OCI-LY3 (cell line): ENCODE measurements at regions not wholly inside any gene's neighbourhood (a gene's known extent, or its start where the extent isn't known, plus 50 kb on each side); places are given as distances from the start of the nearest gene placed in this dataset.

Experiments used
- H2AFZ ChIP-seq: fragments of 200-600, 300-600 bp; shearing (Covaris generic); 2 replicates; pipeline ENCODE4 v1.6.0; 2014; ENCODE audit warnings: antibody characterized with exemption, low read depth, low read length
- H3K27ac ChIP-seq: fragments of 200-600, 300-600 bp; sonication (generic); 2 replicates; pipeline ENCODE4 v1.5.1; 2014; ENCODE audit warnings: mild to moderate bottlenecking, low read length, moderate library complexity, mixed read lengths
- H3K27me3 ChIP-seq: fragments of 200-600, 300-600 bp; sonication (generic); 2 replicates; pipeline ENCODE4 v1.6.1; 2014; ENCODE audit warnings: low read depth, low read length, mixed read lengths
- H3K36me3 ChIP-seq: fragments of 200-600, 300-600 bp; sonication (generic); replicated peaks from 2 replicates; pipeline ENCODE3; 2014; ENCODE audit warnings: low read depth, low read length, mixed read lengths
- H3K4me1 ChIP-seq: fragments of 300-600, 200-600 bp; sonication (generic); 2 replicates; pipeline ENCODE4 v1.6.1; 2014; ENCODE audit warnings: low read length, mixed read lengths
- H3K4me2 ChIP-seq: fragments of 200-600, 300-600 bp; sonication (generic); 2 replicates; pipeline ENCODE4 v1.6.1; 2014; ENCODE audit warnings: low read length, mixed read lengths
- H3K4me3 ChIP-seq: fragments of 300-600, 200-600 bp; sonication (generic); 2 replicates; pipeline ENCODE4 v1.5.1; 2014; ENCODE audit warnings: antibody characterized with exemption, mild to moderate bottlenecking, low read length, moderate library complexity
- H3K79me2 ChIP-seq: fragments of 300-600, 200-600 bp; shearing (Covaris generic); 2 replicates; pipeline ENCODE4 v1.6.1; 2014; ENCODE audit warnings: mild to moderate bottlenecking, low read length, mixed read lengths
- H3K9ac ChIP-seq: fragments of 300-600, 200-600 bp; shearing (Covaris generic); 2 replicates; pipeline ENCODE4 v1.6.0; 2014; ENCODE audit warnings: mild to moderate bottlenecking, low read length, moderate library complexity
- H3K9me3 ChIP-seq: fragments of 200-600, 300-600 bp; shearing (Covaris generic); 2 replicates; pipeline ENCODE4 v1.6.1; 2014; ENCODE audit warnings: low read length, mixed read lengths; ENCODE audit not compliant: insufficient read depth
- H4K20me1 ChIP-seq: fragments of 200-600, 300-600 bp; sonication (generic); 2 replicates; pipeline ENCODE4 v1.6.1; 2016; ENCODE audit warnings: low read length, mixed read lengths; ENCODE audit not compliant: insufficient read depth
- CTCF ChIP-seq: fragments of 200-600, 300-600 bp; sonication (generic); IDR thresholded peaks from 2 replicates; pipeline ENCODE4 v1.5.1; 2014; ENCODE audit warnings: antibody characterized with exemption, low read length, low read depth
- EZH2phosphoT487 ChIP-seq: fragments of 200-600 bp; shearing (Covaris generic); IDR thresholded peaks from 2 replicates; pipeline ENCODE4 v1.6.1; 2018; ENCODE audit warnings: antibody characterized with exemption, mixed run types, low read depth

GRCh38 chr1:79745929-79746328 lies 739.4 kb upstream of the ADGRL4 start:
- peaks cover 14% of the 10 kb centered on the region for H3K4me1 ChIP-seq
- TF ChIP-seq CTCF = no peak
- no peak for TF ChIP-seq EZH2phosphoT487
- no peak overlapping the region for H3K4me3 ChIP-seq
- H3K9me3 ChIP-seq = no peaks in the 10 kb centered on the region
- H4K20me1 ChIP-seq = no peaks in the 10 kb centered on the region
- H3K4me2 ChIP-seq = no peak overlapping the region
- no peaks in the 10 kb centered on the region for H3K36me3 ChIP-seq
- H3K27me3 ChIP-seq = no peaks in the 10 kb centered on the region
- H2AFZ ChIP-seq = no peak overlapping the region
- no peak overlapping the region for H3K27ac ChIP-seq
- no peaks in the 10 kb centered on the region for H3K79me2 ChIP-seq
- H3K9ac ChIP-seq = no peak overlapping the region

DNA sequence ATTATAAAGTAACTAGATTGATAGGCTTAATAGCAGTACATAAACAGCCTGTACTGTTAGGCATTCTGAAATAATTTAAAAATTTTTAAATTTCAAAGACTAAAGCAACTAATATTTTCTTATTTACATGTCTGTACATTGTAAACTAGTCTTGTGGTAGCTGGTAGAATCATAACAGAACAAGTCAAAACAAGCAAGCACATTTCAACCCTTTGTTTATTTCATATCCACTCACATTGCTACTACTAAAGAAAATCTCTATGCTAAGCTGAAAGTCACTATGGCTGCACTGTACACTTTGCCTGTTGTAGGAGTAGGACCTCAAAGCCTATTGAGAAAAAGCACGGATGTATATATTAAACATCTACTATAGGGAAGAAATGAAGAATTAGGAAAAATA lies 738.2 kb upstream of the ADGRL4 start:
- Histone ChIP-seq H3K9me3 (no peaks in the 10 kb centered on the region), H2AFZ (no peak overlapping the region), H3K27me3 (no peaks in the 10 kb centered on the region), H3K79me2 (no peaks in the 10 kb centered on the region), H3K4me3 (no peak overlapping the region), H3K27ac (no peak overlapping the region), H3K9ac (no peak overlapping the region), H4K20me1 (no peaks in the 10 kb centered on the region), H3K36me3 (no peaks in the 10 kb centered on the region), H3K4me2 (no peak overlapping the region), H3K4me1 (peaks cover 14% of the 10 kb centered on the region)
- TF ChIP-seq EZH2phosphoT487 = no peak
- TF ChIP-seq CTCF = no peak

GRCh38 chr1:79741720-79742421 lies 735.3 kb upstream of the ADGRL4 start:
- no peaks in the 10 kb centered on the region for H4K20me1 ChIP-seq
- H3K36me3 ChIP-seq = no peaks in the 10 kb centered on the region
- peak overlapping the region; percentile 44; the same call in 1 of the 2 replicates for H3K27ac ChIP-seq
- H2AFZ ChIP-seq = no peak overlapping the region; the same call in 1 of the 2 replicates
- H3K9me3 ChIP-seq = 0 out of 2 replicates have a peak, but pooled peaks cover 5% of the 10 kb centered on the region
- no peak overlapping the region for H3K9ac ChIP-seq
- no peaks in the 10 kb centered on the region for H3K27me3 ChIP-seq
- peaks cover 14% of the 10 kb centered on the region for H3K4me1 ChIP-seq
- H3K79me2 ChIP-seq = no peaks in the 10 kb centered on the region
- TF ChIP-seq CTCF (no peak), EZH2phosphoT487 (no peak)
- H3K4me3 ChIP-seq = no peak overlapping the region
- peak overlapping the region; percentile 13 for H3K4me2 ChIP-seq

- H3K27ac ChIP-seq = no peak overlapping the region
- no peak overlapping the region for H3K4me3 ChIP-seq
- no peaks in the 10 kb centered on the region for H3K27me3 ChIP-seq
- TF ChIP-seq EZH2phosphoT487 = no peak
- no peak for TF ChIP-seq CTCF
- no peaks in the 10 kb centered on the region for H3K79me2 ChIP-seq
- no peaks in the 10 kb centered on the region for H3K36me3 ChIP-seq
- H3K9me3 ChIP-seq = 0 out of 2 replicates have a peak, but pooled peaks cover 6% of the 10 kb centered on the region
- H4K20me1 ChIP-seq = no peaks in the 10 kb centered on the region
- H2AFZ ChIP-seq = no peak overlapping the region
- no peak overlapping the region for H3K9ac ChIP-seq
- H3K4me1 ChIP-seq = peaks cover 14% of the 10 kb centered on the region
- no peak overlapping the region for H3K4me2 ChIP-seq
These were observed 731.6 kb upstream of the ADGRL4 start for GRCh38 chr1:79738101-79738500.
